Activated CD4-positive, alpha-beta T cell treated with anti-CD3 and anti-CD28 coated beads, Interleukin-2, amount 50 U/mL, for 1 hour (primary cell): ENCODE measurements at regions not wholly inside any gene's neighbourhood (a gene's known extent, or its start where the extent isn't known, plus 50 kb on each side); places are given as distances from the start of the nearest gene placed in this dataset.

ENCODE experiments used
- DNase-seq: peaks from one replicate; pipeline ENCODE4 v3.0.0-alpha.2; 2020

- DNase-seq: no peak
Measured at GRCh38 chrX:57848857-57849256, 61.4 kb downstream of the ZXDA start.

DNA sequence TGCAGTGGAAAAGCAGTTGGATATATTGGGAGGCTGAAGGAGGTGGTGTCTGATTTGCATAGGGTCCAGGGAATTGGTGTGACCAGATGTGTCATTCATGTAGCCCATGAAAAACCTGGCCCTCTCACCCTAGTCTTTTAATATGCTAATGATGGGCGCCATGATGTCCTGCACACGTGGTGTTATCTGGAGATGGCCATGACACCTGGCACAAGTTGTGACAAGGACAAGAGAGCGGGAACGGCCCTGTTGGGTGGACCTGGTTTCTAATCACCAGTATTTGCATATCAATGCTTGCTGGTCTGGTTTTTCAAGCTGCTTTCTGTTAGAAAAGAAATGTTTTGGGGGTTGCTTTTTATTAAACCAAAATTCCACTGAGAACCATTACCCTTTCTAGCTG is 87.4 kb downstream of the ZXDA start:
- no peak for DNase-seq

GRCh38 chrX:57822398-57822797 is 87.9 kb downstream of the ZXDA start:
- no peak for DNase-seq

- DNase-seq: peak; percentile 2
Measured at GRCh38 chrX:57821703-57822387, 88.4 kb downstream of the ZXDA start.

DNA sequence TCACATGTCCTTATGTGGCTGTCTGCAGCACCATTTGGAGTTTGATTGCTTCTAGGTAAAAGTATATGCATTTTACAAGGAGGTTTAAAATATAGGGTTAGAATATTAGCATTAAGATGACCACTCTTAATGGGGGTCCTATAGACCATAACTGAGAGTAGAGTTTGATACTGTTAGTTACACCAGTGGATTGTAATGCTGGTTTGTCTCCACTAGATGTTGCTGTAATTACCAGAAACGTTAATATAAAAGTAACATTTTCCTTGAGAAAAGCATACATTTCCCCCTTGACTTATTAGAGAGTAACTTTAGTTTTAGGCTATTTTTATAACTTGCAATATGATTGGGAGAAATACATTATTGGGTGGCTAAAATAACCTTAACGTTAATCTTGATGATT is 93.0 kb downstream of the ZXDA start:
- no peak for DNase-seq

GRCh38 chrX:57772637-57773036 is 92.6 kb upstream of the NLRP2B start:
- no peak for DNase-seq

GRCh38 chrX:57771689-57772088 is 91.6 kb upstream of the NLRP2B start:
- DNase-seq: no peak

- DNase-seq: no peak
Measured at GRCh38 chrX:57752866-57753265, 72.8 kb upstream of the NLRP2B start.

GRCh38 chrX:57741107-57741506 is 61.0 kb upstream of the NLRP2B start:
- no peak for DNase-seq

DNA sequence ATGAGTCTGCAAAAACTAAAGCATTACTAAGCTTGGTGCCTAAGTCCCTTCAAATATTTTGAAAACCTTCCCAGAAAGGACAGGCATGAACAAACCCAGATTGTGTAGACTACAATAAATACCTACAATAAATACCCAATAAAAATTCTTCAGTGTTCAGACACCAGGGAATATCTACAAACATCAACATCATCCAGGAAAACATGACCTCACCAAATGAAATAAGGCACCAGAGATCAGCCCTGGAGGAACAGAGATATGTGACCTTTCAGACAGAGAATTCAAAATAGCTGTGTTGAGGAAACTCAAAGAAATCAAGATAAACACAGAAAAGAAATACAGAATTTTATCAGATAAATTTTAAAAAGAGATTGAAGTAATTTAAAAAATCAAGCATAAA is 57.8 kb upstream of the NLRP2B start:
- no peak for DNase-seq
